HT1080 (cell line): ENCODE measurements at regions not wholly inside any gene's neighbourhood (a gene's known extent, or its start where the extent isn't known, plus 50 kb on each side); places are given as distances from the start of the nearest gene placed in this dataset.

ENCODE experiments used
- DNase-seq: peaks from one replicate; pipeline ENCODE4 v3.0.0-alpha.2; 2015; ENCODE audit warnings: low read depth

DNA sequence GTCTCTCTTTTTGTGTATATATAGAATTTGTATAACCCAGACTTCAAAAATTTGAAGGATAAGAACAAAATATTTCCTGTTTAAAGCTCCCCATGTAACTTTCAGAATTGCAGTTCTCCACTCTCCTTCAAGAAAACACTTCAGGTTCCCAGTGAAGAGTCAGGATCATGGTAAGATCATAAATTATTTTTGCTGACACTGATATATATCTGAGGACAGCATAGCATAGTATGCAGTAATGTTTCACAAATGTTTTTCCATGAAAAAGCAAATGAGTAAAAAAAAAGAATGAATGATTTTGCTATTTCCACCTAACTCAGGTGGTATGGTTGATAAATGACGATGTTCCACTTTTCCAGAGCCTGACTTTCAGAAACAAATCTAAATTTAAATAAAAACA is 545.6 kb upstream of the EPHA7 start:
- no peak for DNase-seq

DNA sequence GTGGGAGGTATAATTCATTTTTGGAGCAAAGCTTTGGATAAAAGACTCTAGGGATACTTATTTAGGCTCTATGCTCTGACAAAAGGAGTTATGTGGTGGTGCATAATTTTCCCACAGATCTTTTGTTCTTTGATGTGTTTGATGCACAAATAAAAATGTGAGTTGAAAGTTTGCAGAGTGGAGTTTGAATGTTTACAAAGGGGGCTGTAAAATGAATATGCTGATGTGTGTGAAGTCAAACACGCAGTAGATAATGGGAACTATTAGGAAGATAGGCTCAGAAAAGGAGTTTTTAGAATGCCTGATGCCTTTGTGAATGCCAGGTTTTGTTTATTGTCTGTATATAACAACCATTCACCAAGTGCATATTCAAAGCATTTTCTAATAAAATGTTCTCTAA is 545.0 kb upstream of the EPHA7 start:
- no peak for DNase-seq

DNA sequence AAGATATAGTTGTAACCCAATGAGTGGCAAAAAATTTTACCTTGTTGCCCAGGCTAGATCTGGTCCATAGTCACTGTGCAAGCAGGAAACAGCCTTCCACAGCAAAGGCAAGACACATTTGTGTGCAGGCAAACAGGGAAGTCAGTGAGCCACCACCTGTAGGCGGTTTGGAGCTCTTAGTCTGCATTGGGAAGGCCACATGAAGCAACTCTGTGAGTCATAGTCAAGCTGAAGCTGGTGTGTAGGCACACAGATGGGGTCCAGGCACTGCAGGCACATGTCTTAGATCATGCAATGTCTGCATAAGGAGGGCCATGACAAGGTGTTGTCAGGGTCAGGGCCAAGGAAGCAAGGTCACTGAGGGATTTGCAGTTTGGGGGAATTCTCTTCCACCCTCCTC is 543.2 kb upstream of the EPHA7 start:
- peak; percentile 44 for DNase-seq

DNA sequence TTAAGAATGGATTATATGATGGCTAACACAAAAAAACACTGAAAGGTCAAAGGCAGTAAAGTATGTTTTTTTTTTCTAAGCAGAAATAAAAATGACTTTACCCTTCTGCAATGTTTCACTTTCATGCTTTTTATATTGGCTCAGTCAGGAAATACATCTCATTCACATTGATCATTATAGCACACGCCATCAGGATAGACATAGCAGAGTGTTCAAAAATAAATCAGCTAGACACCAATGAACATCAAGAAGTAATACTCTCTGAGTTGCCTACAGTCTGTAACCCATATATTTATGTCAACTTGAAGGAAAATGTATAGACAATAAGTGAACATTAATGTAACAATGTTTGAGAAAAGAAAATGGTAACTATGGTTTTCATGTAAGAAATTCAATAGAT is 535.2 kb upstream of the EPHA7 start:
- DNase-seq, result no peak

DNA sequence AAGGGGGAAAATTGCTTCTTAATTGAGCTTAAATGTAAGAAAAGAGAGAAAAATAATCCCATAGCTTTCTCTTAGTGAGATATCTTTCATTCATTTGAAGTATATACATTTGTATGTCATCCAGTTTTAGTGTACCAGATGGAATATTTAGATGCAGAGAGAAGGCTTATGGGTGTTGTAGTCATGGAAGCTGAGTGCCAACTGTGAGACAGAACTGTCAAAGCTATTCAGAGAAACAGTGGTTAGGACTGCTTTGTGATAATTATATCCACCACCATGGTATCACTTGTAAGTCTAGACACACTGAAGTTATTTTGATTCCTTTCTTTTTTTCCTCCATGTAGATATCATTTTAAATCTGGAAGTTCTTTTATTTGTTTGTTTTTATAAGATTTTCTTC is 524.3 kb upstream of the EPHA7 start:
- DNase-seq, result no peak

DNA sequence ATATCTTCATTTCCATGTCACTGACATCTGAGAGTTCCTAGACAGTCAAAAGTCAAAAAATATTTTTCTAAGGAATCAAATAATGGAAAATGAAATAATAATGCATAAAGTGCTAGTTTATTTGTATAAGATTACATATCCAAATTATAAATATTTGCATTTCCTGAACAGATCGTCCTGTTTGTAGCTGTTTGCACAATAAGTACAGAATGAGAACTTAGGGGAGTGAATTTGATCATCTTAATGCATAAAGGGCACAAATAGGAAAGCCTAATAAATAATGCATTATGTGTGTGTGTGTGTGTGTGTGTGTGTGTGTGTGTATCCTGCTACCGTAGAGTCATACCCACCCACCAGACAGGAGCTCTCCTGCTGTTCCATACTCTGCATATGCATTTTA is 521.0 kb upstream of the EPHA7 start:
- no peak for DNase-seq

DNA sequence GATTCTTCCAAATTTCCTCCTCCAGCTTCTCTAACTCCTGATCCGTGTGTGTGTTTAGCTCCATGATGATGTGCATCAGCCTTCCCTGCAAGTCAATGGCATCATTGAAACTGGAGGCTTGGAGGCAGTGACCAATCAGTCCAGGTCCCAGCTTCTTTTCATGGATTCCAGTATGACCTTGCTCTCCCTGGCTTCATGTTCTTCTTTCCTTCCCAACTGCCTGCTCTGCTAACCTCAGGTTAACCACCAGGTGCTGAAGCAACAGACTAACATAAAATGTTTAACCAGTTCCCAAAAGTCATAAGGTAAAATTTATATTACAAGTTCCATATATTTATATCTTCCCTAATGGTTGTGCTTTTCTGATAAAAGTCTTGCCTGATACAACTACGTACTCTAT is 512.8 kb upstream of the EPHA7 start:
- DNase-seq, result no peak

DNA sequence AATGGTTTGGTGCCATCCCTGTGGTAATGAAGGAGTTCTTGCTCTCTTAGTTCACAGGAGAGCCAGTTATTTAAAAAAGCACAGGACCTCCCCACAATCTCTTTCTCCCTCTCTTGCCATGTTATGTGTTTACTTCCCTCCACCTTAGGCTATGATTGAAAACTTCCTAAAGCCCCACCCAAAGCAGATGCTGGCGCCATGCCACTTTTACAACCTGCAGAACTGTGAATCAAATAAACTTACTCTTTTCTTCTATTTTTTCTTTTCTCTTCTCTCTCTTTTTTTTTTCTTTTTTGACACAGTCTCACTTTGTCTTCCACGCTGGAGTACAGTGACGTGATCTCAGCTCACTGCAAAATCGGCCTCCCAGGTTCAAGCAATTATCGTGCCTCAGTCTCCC is 508.4 kb upstream of the EPHA7 start:
- no peak for DNase-seq

DNA sequence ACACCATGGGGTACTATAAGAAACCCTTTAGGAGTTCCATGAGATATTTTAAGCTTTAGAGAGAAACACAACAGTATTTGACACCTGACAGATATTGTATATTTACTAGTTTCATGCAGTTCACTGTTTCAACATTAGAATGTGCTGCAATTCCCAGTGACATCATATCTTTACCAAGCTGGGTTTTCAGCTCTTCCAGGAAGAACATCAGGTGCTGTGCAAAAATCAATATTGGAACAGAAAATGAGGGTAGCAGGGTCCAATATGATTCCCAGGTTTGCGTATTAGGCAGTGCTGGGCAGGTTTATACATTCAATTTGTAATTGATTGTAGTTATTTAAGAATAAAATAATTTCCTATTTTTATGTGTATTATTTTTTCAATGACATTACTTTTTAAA is 500.0 kb upstream of the EPHA7 start:
- DNase-seq, result no peak

DNA sequence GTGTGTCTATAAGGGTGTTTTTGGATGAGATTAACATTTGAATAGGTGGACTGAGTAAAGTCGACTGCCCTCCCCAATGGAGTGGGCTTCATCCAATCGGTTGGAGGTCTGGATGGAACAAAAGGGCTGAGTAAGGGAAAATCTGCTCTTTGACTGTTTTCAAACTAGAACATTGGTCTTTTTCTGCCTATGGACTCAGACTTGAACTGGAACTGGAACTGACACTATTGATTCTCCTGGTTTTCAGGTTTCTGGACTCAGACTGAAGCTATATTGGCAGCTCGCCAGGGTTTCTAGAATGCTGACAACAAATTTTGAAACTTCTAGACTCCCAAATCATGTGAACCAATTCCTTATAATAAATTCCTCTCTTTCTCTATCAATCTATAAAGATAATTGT is 498.9 kb upstream of the EPHA7 start:
- DNase-seq, result no peak

DNA sequence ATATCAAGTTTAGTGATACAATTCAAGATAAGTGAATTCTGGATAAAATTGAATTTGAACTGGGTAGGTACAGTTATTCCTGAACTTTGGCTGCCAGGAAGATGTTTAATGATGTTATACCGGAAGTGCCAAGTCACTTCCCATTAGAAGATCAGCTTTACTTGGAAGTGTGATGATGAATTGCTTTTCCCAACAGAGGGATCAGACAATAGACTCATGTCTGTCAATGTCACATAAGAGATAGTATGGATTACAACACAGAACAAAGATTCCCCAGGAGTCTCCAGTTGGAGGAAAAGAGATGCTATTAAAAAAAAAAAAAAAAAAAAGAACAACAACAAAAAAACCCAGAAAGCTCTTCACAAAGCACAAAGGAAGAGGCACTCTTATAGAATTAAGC is 497.9 kb upstream of the EPHA7 start:
- DNase-seq, result no peak

DNA sequence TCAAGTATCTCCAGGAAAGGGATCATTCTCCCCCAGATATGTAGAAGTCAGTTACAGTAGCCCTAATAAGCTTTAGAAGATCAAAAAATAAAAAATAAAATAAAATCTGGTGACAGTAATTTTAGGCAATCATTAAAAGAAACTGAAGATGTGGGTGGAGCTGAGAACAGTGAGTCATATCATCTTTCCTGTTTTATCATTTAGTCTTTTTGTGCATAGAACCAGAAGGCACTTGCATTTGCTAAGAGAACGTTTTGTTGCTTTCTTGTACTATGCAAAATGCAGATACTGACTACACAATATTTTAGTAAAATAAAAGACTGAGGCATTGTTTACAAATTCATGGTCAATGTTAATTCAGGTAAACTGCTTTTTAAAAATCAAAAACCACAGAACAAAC is 497.4 kb upstream of the EPHA7 start:
- no peak for DNase-seq

DNA sequence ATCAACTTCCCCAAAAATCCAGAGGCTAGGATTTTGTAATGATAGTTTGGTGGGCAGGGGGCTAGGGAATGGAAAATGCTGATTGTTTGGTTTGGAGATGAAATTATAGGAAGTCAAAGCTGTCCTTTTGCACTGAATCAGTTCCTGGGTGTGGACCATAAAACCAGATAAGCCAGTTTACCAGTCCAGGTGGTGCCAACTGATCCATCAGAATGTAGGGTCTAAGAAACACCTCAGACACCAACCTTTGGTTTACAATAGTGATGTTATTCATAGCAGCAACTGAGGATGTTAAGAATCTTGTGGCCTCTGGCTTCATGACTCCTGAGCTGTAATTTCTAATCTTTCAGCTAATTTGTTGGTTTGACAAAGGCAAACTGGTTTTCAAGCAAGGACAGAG is 496.6 kb upstream of the EPHA7 start:
- DNase-seq, result no peak

DNA sequence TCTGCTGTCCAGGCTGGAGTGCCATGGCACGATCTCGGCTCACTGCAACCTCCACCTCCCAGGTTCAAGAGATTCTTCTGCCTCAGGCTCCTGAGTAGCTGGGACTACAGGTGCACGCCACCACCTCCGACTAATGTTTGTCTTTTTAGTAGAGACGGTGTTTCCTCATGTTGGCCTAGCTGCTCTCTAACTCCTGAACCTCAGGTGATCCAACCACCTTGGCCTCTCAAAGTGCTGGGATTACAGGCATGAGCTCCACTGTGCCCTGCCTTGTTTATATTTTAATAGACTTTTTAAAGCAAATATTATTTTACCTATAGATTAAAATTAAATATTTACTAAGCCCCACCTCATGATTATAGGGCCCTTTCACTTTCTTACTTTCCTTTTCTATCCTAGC is 483.2 kb upstream of the EPHA7 start:
- DNase-seq, result no peak

DNA sequence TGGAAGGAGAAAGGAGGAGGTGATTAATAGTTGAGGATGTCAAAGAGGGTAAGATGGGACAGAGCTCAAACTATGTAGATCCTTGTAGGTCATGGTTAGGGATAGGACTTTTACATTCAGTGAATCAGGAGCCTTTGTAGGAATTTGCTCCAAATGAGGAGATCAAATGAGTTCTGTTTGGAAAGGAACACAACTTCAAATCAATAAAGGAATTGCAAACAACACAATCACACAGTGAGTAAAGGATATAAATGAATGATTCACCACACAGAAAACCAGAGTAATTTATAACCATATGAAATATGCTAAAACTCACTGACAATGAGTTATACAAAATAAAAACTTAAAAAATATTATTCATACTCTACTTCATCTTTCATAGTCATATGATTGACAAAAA is 480.8 kb upstream of the EPHA7 start:
- no peak for DNase-seq

DNA sequence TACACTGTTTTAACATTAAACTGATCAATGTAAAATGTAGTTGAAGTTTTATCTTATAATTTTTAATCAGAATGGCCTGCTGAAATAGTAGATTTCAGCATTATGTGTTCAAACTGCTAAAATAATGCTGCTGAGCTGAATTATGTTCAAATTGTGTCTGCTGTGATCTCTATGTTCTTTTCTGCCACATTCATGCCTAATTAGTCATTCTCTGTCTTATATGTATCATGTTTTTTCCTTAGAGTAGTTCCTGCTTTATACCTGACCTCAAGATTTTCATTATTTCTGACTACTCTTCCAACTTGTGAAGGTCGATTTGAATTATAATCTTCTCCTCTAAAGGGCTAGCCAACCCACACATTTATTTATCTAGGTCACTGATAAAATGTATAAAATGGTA is 476.7 kb upstream of the EPHA7 start:
- DNase-seq, result peak; percentile 22

DNA sequence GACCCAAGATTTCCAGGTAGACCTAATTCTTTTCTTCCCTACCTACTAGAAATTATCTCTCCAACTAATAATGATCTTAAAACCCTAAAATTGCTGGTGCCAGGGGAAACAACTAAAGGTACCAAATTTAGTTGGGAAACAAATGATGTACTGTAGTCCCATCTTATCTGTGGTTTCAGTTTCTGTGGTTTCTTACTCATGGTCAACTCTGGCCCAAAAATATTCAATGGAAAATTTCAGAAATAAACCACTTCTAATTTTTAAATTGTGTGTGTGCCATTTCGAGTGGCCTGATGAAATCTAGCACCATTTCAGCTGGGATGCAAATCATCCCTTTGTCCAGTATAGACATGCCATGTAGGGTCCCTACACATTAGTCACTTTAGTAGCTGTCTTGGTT is 475.2 kb upstream of the EPHA7 start:
- DNase-seq, result peak; percentile 10

DNA sequence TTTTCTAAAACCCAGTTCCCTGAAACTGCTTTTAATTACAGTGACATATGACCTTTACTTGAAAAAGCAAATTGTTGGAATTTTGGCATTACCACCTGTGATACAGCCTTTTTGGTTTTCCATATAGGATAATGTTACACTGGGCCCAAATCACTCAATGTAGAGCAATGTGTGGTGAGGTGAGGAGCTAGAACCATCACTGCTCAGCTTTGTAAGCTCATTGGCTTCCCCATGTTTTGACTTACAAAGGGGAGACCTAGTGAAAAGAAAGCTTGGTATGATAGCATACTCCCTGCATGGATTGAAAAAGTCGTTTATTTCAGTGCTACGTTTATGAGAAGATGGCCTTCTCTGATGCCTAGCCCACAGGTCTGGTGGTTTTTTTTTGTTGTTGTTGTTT is 470.4 kb upstream of the EPHA7 start:
- no peak for DNase-seq

DNA sequence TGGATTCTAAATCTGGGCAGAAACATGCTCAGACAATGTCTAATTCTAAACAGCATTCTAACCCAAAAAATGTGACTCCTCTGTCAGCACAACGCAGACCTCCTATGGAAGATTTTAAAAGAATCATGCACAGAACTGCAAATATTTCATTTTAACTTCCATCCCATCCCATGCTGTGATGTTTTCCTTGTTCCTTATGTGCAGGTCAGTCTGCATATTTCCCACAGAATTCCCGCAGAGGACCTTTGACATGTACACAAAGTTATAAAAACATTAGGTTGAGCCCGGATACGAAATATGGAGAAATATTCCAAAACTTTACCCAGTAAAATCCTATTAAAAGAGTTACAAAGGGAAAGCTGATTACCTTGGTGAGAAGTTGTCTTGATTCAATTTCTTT is 467.1 kb upstream of the EPHA7 start:
- no peak for DNase-seq

DNA sequence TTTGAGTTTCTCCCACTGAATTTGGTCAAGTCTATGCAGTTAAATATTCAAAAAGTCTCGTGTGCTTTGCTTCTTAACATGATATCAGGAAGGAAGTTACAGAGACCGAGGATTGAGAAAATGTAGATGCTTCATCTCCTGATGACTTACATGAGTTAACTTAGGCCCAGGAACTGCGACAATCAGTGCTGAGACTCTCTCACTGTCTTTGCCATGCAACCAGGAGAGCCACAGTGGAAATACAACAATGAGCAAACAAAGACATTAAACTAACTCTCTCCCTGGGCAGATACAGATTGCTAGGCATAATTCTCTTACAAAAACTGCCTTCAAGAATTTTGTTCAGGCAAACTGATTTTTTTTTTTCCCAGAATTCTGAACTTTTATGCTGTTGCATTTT is 440.6 kb upstream of the EPHA7 start:
- no peak for DNase-seq

DNA sequence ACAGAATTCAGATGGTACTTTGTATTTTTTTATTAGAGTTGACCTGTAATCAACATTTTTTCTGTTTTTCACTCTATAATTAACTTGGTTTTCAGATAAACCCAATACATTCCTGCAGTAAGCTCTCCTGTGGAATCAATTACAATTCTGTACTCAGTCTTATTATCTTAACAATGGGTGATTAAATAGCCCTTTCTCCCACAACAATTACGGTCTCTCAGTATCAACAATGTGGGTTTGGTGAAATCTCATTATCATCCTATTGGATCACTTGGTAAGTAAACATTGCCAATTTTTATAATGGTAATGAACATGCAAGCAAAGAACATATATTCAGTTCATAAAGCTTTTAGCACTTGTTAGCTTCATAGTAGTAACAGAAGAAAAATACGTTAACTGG is 438.9 kb upstream of the EPHA7 start:
- DNase-seq, result no peak

DNA sequence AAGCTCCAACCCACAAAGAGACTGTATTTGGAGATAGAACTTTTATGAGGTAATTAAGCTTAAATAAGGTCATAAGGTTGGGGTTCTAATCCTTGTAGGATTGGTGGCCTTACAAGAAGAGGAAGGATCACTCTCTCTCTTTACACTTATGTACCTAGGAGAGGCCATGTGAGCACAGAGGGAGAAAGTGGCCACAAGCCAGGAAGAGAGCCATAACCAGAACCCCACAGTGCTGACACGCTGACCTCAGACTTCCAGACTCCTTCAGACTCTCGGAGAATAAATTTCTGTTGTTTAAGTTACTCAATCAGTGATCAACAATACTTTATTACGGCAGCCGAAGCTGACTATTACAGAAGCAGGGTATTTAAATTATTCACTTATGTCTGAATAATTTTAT is 430.5 kb upstream of the EPHA7 start:
- DNase-seq, result peak; percentile 2

DNA sequence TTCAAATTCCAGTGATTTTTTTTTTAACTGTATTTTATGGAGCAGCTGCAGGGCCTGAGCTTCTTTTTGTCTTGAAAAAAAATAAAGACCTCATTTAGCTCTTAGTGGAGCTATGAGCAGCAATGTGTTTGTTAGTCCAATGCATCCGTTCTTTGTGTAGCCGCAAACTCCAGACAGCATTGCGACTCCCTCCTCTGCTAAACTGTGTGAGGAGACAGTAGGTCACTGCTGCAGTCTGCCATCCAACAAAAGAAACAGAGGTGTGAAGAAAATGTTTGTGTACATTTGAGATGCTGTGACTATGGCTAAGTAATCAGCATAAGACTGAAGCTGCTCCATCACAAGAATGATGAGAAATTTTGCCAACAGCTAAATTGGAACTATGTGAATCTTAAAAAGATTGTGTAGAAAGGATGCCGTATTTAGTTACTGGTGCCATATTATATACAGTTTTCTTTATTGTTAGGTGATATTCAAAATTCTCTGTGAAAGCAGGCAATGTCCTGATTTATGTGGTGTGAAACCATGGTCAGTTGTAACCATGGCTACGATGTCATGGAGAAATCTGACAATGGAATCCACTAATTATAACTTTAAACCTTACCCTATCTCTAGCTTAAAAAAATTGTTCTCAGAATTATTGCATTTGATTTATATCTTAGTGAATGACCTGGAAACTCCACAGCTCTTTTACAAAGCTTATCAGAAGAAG is 428.8 kb upstream of the EPHA7 start:
- no peak for DNase-seq

DNA sequence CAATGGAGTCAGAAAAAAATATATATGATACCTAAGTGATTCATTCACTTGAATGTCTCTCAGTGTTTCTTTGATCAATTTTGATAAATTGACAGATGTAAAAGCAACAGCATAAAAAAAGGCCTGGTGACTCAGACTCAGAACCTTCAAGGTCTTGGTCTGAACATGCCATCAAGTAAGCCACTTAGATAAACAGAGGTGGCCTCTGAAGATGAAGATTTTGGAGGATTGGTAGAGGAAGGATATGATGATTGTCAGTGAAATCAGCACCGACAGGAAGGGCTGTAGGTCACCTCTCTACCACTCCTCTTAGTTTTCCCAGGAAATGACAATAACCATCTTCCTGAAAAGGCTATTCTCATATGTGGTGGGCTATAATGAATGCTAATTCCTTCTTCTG is 422.8 kb upstream of the EPHA7 start:
- peak; percentile 54 for DNase-seq
